ENCODE measurements at regions not wholly inside any gene's neighbourhood (a gene's known extent, or its start where the extent isn't known, plus 50 kb on each side); places are given as distances from the start of the nearest gene placed in this dataset.

GRCh38 chr18:44453505-44453904 is 227.2 kb upstream of the SETBP1 start:
- TF ChIP-seq EZH2 (IDR thresholded peaks at IDR 0.05; ENCODE audit: insufficient read depth, poor library complexity, severe bottlenecking) (no peak), EZH2phosphoT487 (IDR thresholded peaks at IDR 0.05; ENCODE audit: insufficient read depth, low read depth) (no peak)
